Stimulated activated CD8-positive, alpha-beta memory T cell treated with anti-CD3 and anti-CD28 coated beads, Interleukin-4, amount 100 ng/mL, for 1 hour (primary cell): ENCODE measurements at regions not wholly inside any gene's neighbourhood (a gene's known extent, or its start where the extent isn't known, plus 50 kb on each side); places are given as distances from the start of the nearest gene placed in this dataset.
A peak's percentile ranks its signal among the peaks of the same experiment; 100 is the strongest.
"Not testable (repeated sequence)": the region's sequence is repeated elsewhere in the genome, so short reads cannot be mapped to it uniquely, and the experiment has no call there.

ENCODE experiments used
- DNase-seq, 2 donors: peaks; one replicate each; pipeline ENCODE4 v3.0.0-alpha.2; 2020; ENCODE audit warnings: low read depth in 2 of 2, low spot score in 1 of 2

- no peak for DNase-seq
These were observed 54.9 kb upstream of the NBPF3 start for GRCh38 chr1:21385022-21385421.

GRCh38 chr1:21384620-21385019 lies 55.3 kb upstream of the NBPF3 start:
- DNase-seq: no peak

GRCh38 chr1:21383785-21384401 lies 56.0 kb upstream of the NBPF3 start:
- no peak for DNase-seq

- no peak for DNase-seq
These were observed 58.6 kb upstream of the NBPF3 start for GRCh38 chr1:21381354-21381753.

GRCh38 chr1:21380147-21380546 lies 59.8 kb upstream of the NBPF3 start:
- not testable (repeated sequence) for DNase-seq

- no peak for DNase-seq
These were observed 60.4 kb upstream of the NBPF3 start for GRCh38 chr1:21379571-21379970.

GRCh38 chr1:21378705-21379494 lies 61.0 kb upstream of the NBPF3 start:
- no peak for DNase-seq

GRCh38 chr1:21372383-21372782 lies 67.6 kb upstream of the NBPF3 start:
- DNase-seq: no peak

GRCh38 chr1:21369905-21370304 lies 70.0 kb upstream of the NBPF3 start:
- no peak for DNase-seq

GRCh38 chr1:21368515-21369289 lies 71.2 kb upstream of the NBPF3 start:
- peak; percentile 26 to 40 for DNase-seq

GRCh38 chr1:21367973-21368514 lies 71.9 kb upstream of the NBPF3 start:
- DNase-seq: not testable (repeated sequence)

GRCh38 chr1:21366288-21366687 lies 73.6 kb upstream of the NBPF3 start:
- DNase-seq: no peak

GRCh38 chr1:21365036-21365435 lies 74.8 kb upstream of the ECE1 start:
- no peak for DNase-seq

- no peak for DNase-seq
These were observed 71.8 kb upstream of the ECE1 start for GRCh38 chr1:21362096-21362495.

GRCh38 chr1:21361506-21361905 lies 71.2 kb upstream of the ECE1 start:
- DNase-seq: no peak

GRCh38 chr1:21357161-21357560 lies 66.9 kb upstream of the ECE1 start:
- no peak for DNase-seq

- DNase-seq: no peak
These were observed 65.7 kb upstream of the ECE1 start for GRCh38 chr1:21355956-21356355.

- no peak for DNase-seq
These were observed 62.3 kb upstream of the ECE1 start for GRCh38 chr1:21352586-21352985.

- no peak for DNase-seq
These were observed 61.6 kb upstream of the ECE1 start for GRCh38 chr1:21351901-21352300.

GRCh38 chr1:21350202-21350885 lies 60.1 kb upstream of the ECE1 start:
- DNase-seq: no peak

GRCh38 chr1:21349693-21350092 lies 59.4 kb upstream of the ECE1 start:
- DNase-seq: no peak
